Esophagus squamous epithelium (tissue), 4 donors: ENCODE measurements at regions not wholly inside any gene's neighbourhood (a gene's known extent, or its start where the extent isn't known, plus 50 kb on each side); places are given as distances from the start of the nearest gene placed in this dataset.

Experiments
- CTCF ChIP-seq, 6 experiments: fragments of 450-650 bp in 4 of 6; fragments of 200-600 bp in 2 of 6; sonication (generic) in 2 of 6; IDR thresholded peaks; one replicate each; pipeline ENCODE4 v1.5.1; 2016 to 2019; ENCODE audit warnings: antibody characterized with exemption in 6 of 6, mild to moderate bottlenecking in 4 of 6, moderate library complexity in 4 of 6
- POLR2A ChIP-seq, 4 donors: fragments of 450-650 bp; IDR thresholded peaks; one replicate each; pipeline ENCODE4 v1.6.1; 2017; ENCODE audit warnings: antibody characterized with exemption in 4 of 4, mild to moderate bottlenecking in 4 of 4, moderate library complexity in 3 of 4

DNA sequence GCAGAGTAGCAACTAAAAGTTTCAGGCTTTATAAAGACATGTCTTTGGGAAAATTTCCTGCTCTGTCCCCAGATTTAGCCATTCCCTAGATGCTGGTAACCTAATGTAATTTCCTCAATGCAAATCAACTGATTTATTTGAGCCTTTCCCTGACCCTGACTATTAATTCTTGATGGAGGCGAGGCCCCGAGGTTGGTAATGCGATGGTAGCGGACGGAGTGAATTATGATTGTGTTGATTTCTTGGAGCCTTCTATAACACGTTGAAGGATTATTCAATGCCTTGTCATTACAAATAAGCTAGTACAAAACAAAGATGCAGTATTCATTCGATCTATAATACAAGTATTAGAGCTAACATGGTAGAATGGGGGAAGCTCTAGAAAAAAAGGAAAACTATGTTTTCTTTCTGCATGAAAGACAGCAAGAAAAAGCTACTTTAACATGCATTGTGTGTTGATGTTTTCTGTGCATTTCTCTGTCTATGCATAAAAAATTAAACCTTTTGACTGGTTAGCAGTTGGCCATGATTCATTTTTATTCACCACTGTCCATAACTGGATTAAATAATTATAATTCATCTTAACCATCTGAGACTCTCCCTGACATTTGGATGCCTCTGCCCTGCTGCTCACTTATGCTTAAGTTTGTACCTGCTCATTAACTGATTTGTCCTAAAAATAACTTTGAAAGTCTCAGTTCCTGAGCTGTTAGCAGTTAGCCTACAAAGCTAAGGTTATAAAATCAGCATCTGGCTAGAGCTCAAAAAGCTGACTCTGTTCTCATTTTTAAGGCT lies 490.2 kb upstream of the NUDT12 start:
- TF ChIP-seq CTCF (IDR thresholded peaks at IDR 0.05) (no peak), POLR2A (IDR thresholded peaks at IDR 0.05) (no peak)
